A549 (cell line): ENCODE measurements at regions not wholly inside any gene's neighbourhood (a gene's known extent, or its start where the extent isn't known, plus 50 kb on each side); places are given as distances from the start of the nearest gene placed in this dataset.

ENCODE experiments used
- CHD2 ChIP-seq: fragments of 150-350 bp; IDR thresholded peaks from 2 replicates; pipeline ENCODE4 v1.6.1; 2014; ENCODE audit warnings: low read length; ENCODE audit not compliant: partially characterized antibody
- E2F6 ChIP-seq: IDR thresholded peaks from 2 replicates; pipeline ENCODE4 v1.6.1; 2012; ENCODE audit warnings: low read depth, borderline replicate concordance
- POLR2A ChIP-seq: IDR thresholded peaks from 2 replicates; pipeline ENCODE4 v1.6.1; 2012; ENCODE audit warnings: mild to moderate bottlenecking, low read length

GRCh38 chr13:80072231-80072630 lies 268.7 kb downstream of the SPRY2 start:
- no peak for TF ChIP-seq POLR2A
- TF ChIP-seq E2F6, result no peak
- TF ChIP-seq CHD2, result no peak
